H1 (cell line): ENCODE measurements at regions not wholly inside any gene's neighbourhood (a gene's known extent, or its start where the extent isn't known, plus 50 kb on each side); places are given as distances from the start of the nearest gene placed in this dataset.

Experiments used
- CTCF ChIA-PET: fragments of 300-600 bp; sonication (Branson Sonifier 250); formaldehyde crosslinking; loops from one replicate; lab custom pipeline; 2021; ENCODE audit not compliant: partially characterized antibody; lab: Charles Lee
- POLR2A ChIA-PET: fragments of 300-600 bp; sonication (Branson Sonifier 250); formaldehyde crosslinking; loops from one replicate; lab custom pipeline; 2021; ENCODE audit warnings: inconsistent platforms; ENCODE audit not compliant: partially characterized antibody; lab: Charles Lee
- DNase-seq, 2 experiments: peaks; one replicate each; pipeline versions ENCODE4 v3.0.0 to v3.0.0-alpha.2; 2010 to 2022; ENCODE audit warnings: low spot score in 2 of 2, low read depth in 1 of 2, mixed read lengths in 1 of 2
- FAIRE-seq: peaks from 2 replicates; lab custom pipeline; 2011; peaks lifted over from hg19 to GRCh38; lab: Jason Lieb, UNC
- H2AFZ ChIP-seq: 2 replicates; pipeline ENCODE4 v1.8.1; 2012; ENCODE audit warnings: low read length, inconsistent platforms
- H2AK5ac ChIP-seq: 2 replicates; pipeline ENCODE4 v1.6.1; 2013; ENCODE audit warnings: low read depth, low read length
- H2BK120ac ChIP-seq: replicated peaks from 2 replicates; pipeline ENCODE3; 2013; ENCODE audit warnings: low read depth, low read length, inconsistent platforms
- H2BK12ac ChIP-seq: 2 replicates; pipeline ENCODE4 v1.6.1; 2013; ENCODE audit warnings: low read depth, low read length
- H2BK15ac ChIP-seq: 2 replicates; pipeline ENCODE4 v1.6.1; 2013; ENCODE audit warnings: low read length
- H2BK20ac ChIP-seq: 2 replicates; pipeline ENCODE4 v1.6.1; 2013; ENCODE audit warnings: low read length
- H2BK5ac ChIP-seq: 2 replicates; pipeline ENCODE4 v1.6.1; 2013; ENCODE audit warnings: low read depth, low read length
- H3K14ac ChIP-seq: 2 replicates; pipeline ENCODE4 v1.6.1; 2013; ENCODE audit warnings: inconsistent platforms; ENCODE audit not compliant: insufficient read length
- H3K18ac ChIP-seq: 2 replicates; pipeline ENCODE4 v1.6.1; 2013; ENCODE audit warnings: low read length; ENCODE audit errors: extremely low read depth
- H3K23ac ChIP-seq: 2 replicates; pipeline ENCODE4 v1.6.1; 2013; ENCODE audit warnings: inconsistent platforms; ENCODE audit not compliant: insufficient read length
- H3K23me2 ChIP-seq: 2 replicates; pipeline ENCODE4 v1.6.1; 2013; ENCODE audit warnings: low read depth, low read length
- H3K27ac ChIP-seq: 2 replicates; pipeline ENCODE4 v1.6.1; 2011; ENCODE audit warnings: low read depth, low read length, inconsistent platforms
- H3K27me3 ChIP-seq, 4 experiments: replicated peaks in 1 of 4; 1 replicate in 1 of 4; 2 replicates in 3 of 4; pipeline versions ENCODE4 v1.6.1 to v1.8.1; 2011 to 2013; ENCODE audit warnings: low read length in 3 of 4, mild to moderate bottlenecking in 3 of 4, inconsistent platforms in 2 of 4, mixed read lengths in 2 of 4, moderate library complexity in 1 of 4; ENCODE audit not compliant: control insufficient read depth in 3 of 4, insufficient read depth in 3 of 4; ENCODE audit errors: extremely low read depth in 1 of 4
- H3K36me3 ChIP-seq, 4 experiments: 2 replicates each; pipeline versions ENCODE4 v1.6.1 to v1.8.1; 2011 to 2013; ENCODE audit warnings: mild to moderate bottlenecking in 4 of 4, low read length in 3 of 4, moderate library complexity in 2 of 4, control low read depth in 1 of 4, inconsistent platforms in 1 of 4; ENCODE audit not compliant: insufficient read depth in 4 of 4, control insufficient read depth in 2 of 4
- H3K4ac ChIP-seq: replicated peaks from 2 replicates; pipeline ENCODE3; 2013; ENCODE audit warnings: low read length, low read depth, mixed read lengths, inconsistent platforms; ENCODE audit not compliant: insufficient read length
- H3K4me1 ChIP-seq, 4 experiments: replicated peaks in 1 of 4; 1 replicate in 1 of 4; 2 replicates in 3 of 4; pipeline versions ENCODE4 v1.6.1 to v1.8.1; 2011 to 2013; ENCODE audit warnings: low read length in 3 of 4, inconsistent platforms in 2 of 4, mixed read lengths in 1 of 4; ENCODE audit not compliant: insufficient read depth in 4 of 4, control insufficient read depth in 3 of 4
- H3K4me2 ChIP-seq, 2 experiments: 2 replicates each; pipeline versions ENCODE4 v1.6.1 to v1.8.1; 2011 to 2013; ENCODE audit warnings: low read depth in 2 of 2, low read length in 2 of 2, control low read depth in 1 of 2, inconsistent platforms in 1 of 2, mild to moderate bottlenecking in 1 of 2; ENCODE audit not compliant: insufficient read depth in 1 of 2
- H3K4me3 ChIP-seq, 4 experiments: fragments of 200-600, 300-600 bp in 1 of 4; sonication (generic), shearing (Covaris generic), sonication (Bioruptor Twin) in 1 of 4; 2 replicates each; pipeline versions ENCODE4 v1.5.1 to v1.8.1; 2011 to 2016; ENCODE audit warnings: low read length in 4 of 4, low read depth in 3 of 4, control low read depth in 2 of 4, inconsistent platforms in 2 of 4, mild to moderate bottlenecking in 2 of 4, mixed read lengths in 1 of 4, moderate library complexity in 1 of 4; ENCODE audit not compliant: insufficient read depth in 2 of 4; ENCODE audit errors: extremely low read depth in 1 of 4
- H3K56ac ChIP-seq: replicated peaks from 2 replicates; pipeline ENCODE3; 2013; ENCODE audit warnings: low read depth, mild to moderate bottlenecking, mixed read lengths, low read length, inconsistent platforms; ENCODE audit not compliant: insufficient read length
- H3K79me1 ChIP-seq: 2 replicates; pipeline ENCODE4 v1.6.1; 2013; ENCODE audit warnings: low read depth, low read length, control low read depth
- H3K79me2 ChIP-seq, 2 experiments: 2 replicates each; pipeline versions ENCODE4 v1.6.1 to v1.8.1; 2012 to 2013; ENCODE audit warnings: low read length in 2 of 2, mild to moderate bottlenecking in 2 of 2, inconsistent platforms in 1 of 2; ENCODE audit not compliant: insufficient read depth in 2 of 2, control insufficient read depth in 1 of 2
- H3K9ac ChIP-seq, 4 experiments: replicated peaks in 1 of 4; 1 replicate in 1 of 4; 2 replicates in 3 of 4; pipeline versions ENCODE4 v1.6.1 to v1.8.1; 2011 to 2013; ENCODE audit warnings: low read depth in 3 of 4, low read length in 3 of 4, control low read depth in 2 of 4, mild to moderate bottlenecking in 2 of 4, moderate library complexity in 2 of 4, inconsistent platforms in 1 of 4; ENCODE audit errors: extremely low read depth in 1 of 4
- H3K9me3 ChIP-seq, 2 experiments: 2 replicates each; pipeline versions ENCODE4 v1.6.1 to v1.8.1; 2012 to 2013; ENCODE audit warnings: mild to moderate bottlenecking in 2 of 2, moderate library complexity in 2 of 2, control low read depth in 1 of 2, inconsistent platforms in 1 of 2, low read depth in 1 of 2, low read length in 1 of 2, mixed read lengths in 1 of 2; ENCODE audit not compliant: insufficient read depth in 2 of 2
- H4K20me1 ChIP-seq, 2 experiments: replicated peaks in 1 of 2; 2 replicates each; pipeline versions ENCODE3 to v1.8.1; 2011 to 2013; ENCODE audit warnings: inconsistent platforms in 2 of 2, low read length in 2 of 2, mild to moderate bottlenecking in 1 of 2; ENCODE audit not compliant: insufficient read depth in 2 of 2, control insufficient read depth in 1 of 2
- H4K5ac ChIP-seq: 2 replicates; pipeline ENCODE4 v1.6.1; 2013; ENCODE audit warnings: low read length, low read depth, mixed read lengths, inconsistent platforms; ENCODE audit not compliant: insufficient read length
- H4K8ac ChIP-seq: 2 replicates; pipeline ENCODE4 v1.8.0; 2013; ENCODE audit warnings: mild to moderate bottlenecking, moderate library complexity, low read length, inconsistent platforms; ENCODE audit not compliant: insufficient read depth; ENCODE audit errors: extremely low read depth
- H4K91ac ChIP-seq: replicated peaks from 2 replicates; pipeline ENCODE3; 2013; ENCODE audit warnings: low read length, mixed read lengths, inconsistent platforms; ENCODE audit not compliant: insufficient read length
- BCL11A ChIP-seq, 2 experiments: IDR thresholded peaks; one replicate each; pipeline ENCODE4 v1.6.1; 2011; ENCODE audit warnings: low read depth in 2 of 2, low read length in 2 of 2, mild to moderate bottlenecking in 2 of 2
- CBX5 ChIP-seq: fragments of 300-800, 300-1000 bp; sonication (generic); IDR thresholded peaks from 2 replicates; pipeline ENCODE4 v1.7.1; 2016; ENCODE audit warnings: antibody characterized with exemption, low read length, low read depth
- CHD2 ChIP-seq: IDR thresholded peaks from 2 replicates; pipeline ENCODE4 v1.6.1; 2012; ENCODE audit warnings: low read length, improper control_type of control experiment
- CREB1 ChIP-seq: IDR thresholded peaks from 2 replicates; pipeline ENCODE4 v1.6.1; 2012; ENCODE audit warnings: inconsistent platforms
- EP300 ChIP-seq, 2 experiments: IDR thresholded peaks; 1 replicate in 1 of 2; 2 replicates in 1 of 2; pipeline ENCODE4 v1.6.1; 2011 to 2012; ENCODE audit warnings: low read depth in 2 of 2, low read length in 2 of 2, mild to moderate bottlenecking in 2 of 2, borderline replicate concordance in 1 of 2, inconsistent platforms in 1 of 2, moderate library complexity in 1 of 2
- EZH2 ChIP-seq: fragments of 200-600 bp; sonication (generic); IDR thresholded peaks from 2 replicates; pipeline ENCODE4 v1.7.1; 2012; ENCODE audit warnings: low read depth, mild to moderate bottlenecking, moderate library complexity, low read length, inconsistent platforms; ENCODE audit not compliant: severe bottlenecking
- GABPA ChIP-seq: IDR thresholded peaks from 2 replicates; pipeline ENCODE4 v1.6.1; 2011; ENCODE audit warnings: mild to moderate bottlenecking, low read length, moderate library complexity, borderline replicate concordance; ENCODE audit not compliant: insufficient read depth
- GTF2F1 ChIP-seq: IDR thresholded peaks from 2 replicates; pipeline ENCODE4 v1.6.1; 2012; ENCODE audit warnings: low read depth, low read length, improper control_type of control experiment, borderline replicate concordance
- JUND ChIP-seq: IDR thresholded peaks from 2 replicates; pipeline ENCODE4 v1.6.1; 2011; ENCODE audit warnings: mild to moderate bottlenecking, improper control_type of control experiment, low read length
- POU5F1 ChIP-seq: IDR thresholded peaks from 2 replicates; pipeline ENCODE4 v1.6.1; 2011; ENCODE audit warnings: low read depth, mild to moderate bottlenecking, low read length, moderate library complexity
- SP4 ChIP-seq: IDR thresholded peaks from 2 replicates; pipeline ENCODE4 v1.6.1; 2012; ENCODE audit warnings: low read length, inconsistent platforms
- TAF7 ChIP-seq: optimal IDR thresholded peaks from 2 replicates; pipeline ENCODE3; 2011; ENCODE audit warnings: low read depth, mild to moderate bottlenecking, inconsistent platforms, low read length, moderate library complexity, borderline replicate concordance
- TBP ChIP-seq: IDR thresholded peaks from 2 replicates; pipeline ENCODE4 v1.6.1; 2011; ENCODE audit warnings: low read depth, low read length, improper control_type of control experiment
- YY1 ChIP-seq: IDR thresholded peaks from 2 replicates; pipeline ENCODE4 v1.6.1; 2011; ENCODE audit warnings: low read depth, mild to moderate bottlenecking, low read length
- WGBS, 2 experiments: shearing (Covaris generic) in 1 of 2; methylation state at CpG; one replicate each; pipeline versions ENCODE4 v1.1.6 to v1.1.7; 2013 to 2015; ENCODE audit warnings: low lambda C conversion rate in 2 of 2, mixed read lengths in 2 of 2, inconsistent platforms in 1 of 2, low coverage in 1 of 2, missing lambda C conversion rate in 1 of 2; ENCODE audit not compliant: insufficient replicate concordance in 2 of 2, insufficient coverage in 1 of 2, insufficient read length in 1 of 2; ENCODE audit errors: extremely low coverage in 1 of 2, missing lambda C conversion rate in 1 of 2; 5-methylcytosine and 5-hydroxymethylcytosine counted together

- Histone ChIP-seq H4K91ac (no peak overlapping the region), H3K27ac (no peak overlapping the region), H2AFZ (no peak overlapping the region), H3K27me3 (no peaks in the 10 kb centered on the region), H3K14ac (no peak overlapping the region), H3K56ac (no peak overlapping the region), H4K20me1 (no peaks in the 10 kb centered on the region), H2BK12ac (no peak overlapping the region), H3K4me2 (no peak overlapping the region), H3K4ac (no peak overlapping the region), H3K23me2 (no peaks in the 10 kb centered on the region), H4K5ac (no peak overlapping the region), H3K9me3 (no peaks in the 10 kb centered on the region), H3K79me1 (no peaks in the 10 kb centered on the region), H3K36me3 (no peaks in the 10 kb centered on the region), H4K8ac (no peak overlapping the region), H2BK120ac (no peak overlapping the region), H2BK5ac (no peak overlapping the region), H2BK15ac (no peak overlapping the region), H3K9ac (no peak overlapping the region), H3K4me3 (no peak overlapping the region), H2BK20ac (no peak overlapping the region), H3K18ac (no peak overlapping the region), H2AK5ac (no peak overlapping the region), H3K4me1 (peaks cover 0 to 3% (median 0%) of the 10 kb centered on the region in 4 experiments; a peak in 1 of 7 replicates), H3K23ac (no peak overlapping the region), H3K79me2 (no peaks in the 10 kb centered on the region)
- TF ChIP-seq TAF7 (no peak), CBX5 (no peak), JUND (no peak), CREB1 (no peak), SP4 (no peak), BCL11A (IDR thresholded peaks at IDR 0.05; ENCODE audit: low read depth in 2 of 2, low read length in 2 of 2) (no peak), GTF2F1 (no peak), EZH2 (no peak), YY1 (no peak), GABPA (no peak), TBP (no peak), CHD2 (no peak), EP300 (IDR thresholded peaks at IDR 0.05; ENCODE audit: borderline replicate concordance in 1 of 2, low read depth in 2 of 2, low read length in 2 of 2) (no peak), POU5F1 (no peak)
- POLR2A ChIA-PET, result no interaction called here
- CTCF ChIA-PET, result interaction anchor here (1.5 kb wide), 1 partner anchor 9 kb away, joined by 5 read pairs; no protein-coding TSS in a partner anchor
- FAIRE-seq (no peak), DNase-seq (no peak)
- 94% methylated on average over 3 of the region's 3 CpGs; no CpG with 5 or more reads in 1 of the 2 experiments for WGBS, 2 experiments
Measured at GRCh38 chr10:8586504-8586903, 532.0 kb downstream of the GATA3 start.
